ENCODE measurements at regions not wholly inside any gene's neighbourhood (a gene's known extent, or its start where the extent isn't known, plus 50 kb on each side); places are given as distances from the start of the nearest gene placed in this dataset.
"Not testable (repeated sequence)": the region's sequence is repeated elsewhere in the genome, so short reads cannot be mapped to it uniquely, and the experiment has no call there.

DNA sequence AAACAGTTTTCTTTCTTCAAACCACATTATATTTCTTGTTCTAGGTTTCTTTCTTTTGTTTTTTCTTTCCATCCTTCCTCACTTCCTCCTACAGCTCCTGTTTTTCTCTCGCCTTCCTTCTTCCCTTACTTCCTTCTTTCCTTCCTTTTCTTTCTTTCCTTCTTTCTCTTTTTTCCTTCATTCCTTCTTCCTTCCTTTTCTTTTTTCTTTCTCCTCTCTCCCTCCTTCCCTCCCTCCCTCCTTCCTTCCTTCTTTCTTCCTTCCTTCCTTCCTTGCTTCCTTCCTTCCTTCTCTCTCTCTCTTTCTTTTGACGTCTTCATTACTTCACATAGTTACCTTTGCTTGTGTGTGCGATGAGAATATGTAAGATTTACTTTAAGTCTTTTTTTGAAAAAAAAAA is 470.0 kb upstream of the FSIP2 start:
- Mint-ChIP-seq H3K4me3 (no peak overlapping the region), H3K27ac (no peak overlapping the region), H3K27me3 (no peaks in the 10 kb centered on the region), H3K36me3 (ENCODE audit: low read depth) (no peaks in the 10 kb centered on the region), H3K9me3 (peaks cover 3% of the 10 kb centered on the region), H3K4me1 (ENCODE audit: low read depth) (no peaks in the 10 kb centered on the region)
- Histone ChIP-seq H3K27ac (ENCODE audit: low read depth in 1 of 2, low read length in 2 of 2) (no peak overlapping the region), H3K9me3 (ENCODE audit: control insufficient read depth in 1 of 2, insufficient read depth in 1 of 2, low read length in 2 of 2) (no peaks in the 10 kb centered on the region), H3K4me3 (ENCODE audit: low read length) (no peak overlapping the region), H3K36me3 (ENCODE audit: insufficient read depth, low read length) (no peaks in the 10 kb centered on the region), H3K4me1 (ENCODE audit: insufficient read depth, low read length) (no peaks in the 10 kb centered on the region), H3K27me3 (ENCODE audit: control insufficient read depth in 1 of 2, insufficient read depth in 2 of 2, low read length in 2 of 2) (no peaks in the 10 kb centered on the region)
- DNase-seq (no peak), ATAC-seq (ENCODE audit: poor library complexity) (no peak)
- CTCF ChIA-PET = no interaction called here
- POLR2A ChIA-PET = no interaction called here
- intact Hi-C loops (cut with DNase I, micrococcal nuclease) = no loop called here
- TF ChIP-seq, protein P1, sequence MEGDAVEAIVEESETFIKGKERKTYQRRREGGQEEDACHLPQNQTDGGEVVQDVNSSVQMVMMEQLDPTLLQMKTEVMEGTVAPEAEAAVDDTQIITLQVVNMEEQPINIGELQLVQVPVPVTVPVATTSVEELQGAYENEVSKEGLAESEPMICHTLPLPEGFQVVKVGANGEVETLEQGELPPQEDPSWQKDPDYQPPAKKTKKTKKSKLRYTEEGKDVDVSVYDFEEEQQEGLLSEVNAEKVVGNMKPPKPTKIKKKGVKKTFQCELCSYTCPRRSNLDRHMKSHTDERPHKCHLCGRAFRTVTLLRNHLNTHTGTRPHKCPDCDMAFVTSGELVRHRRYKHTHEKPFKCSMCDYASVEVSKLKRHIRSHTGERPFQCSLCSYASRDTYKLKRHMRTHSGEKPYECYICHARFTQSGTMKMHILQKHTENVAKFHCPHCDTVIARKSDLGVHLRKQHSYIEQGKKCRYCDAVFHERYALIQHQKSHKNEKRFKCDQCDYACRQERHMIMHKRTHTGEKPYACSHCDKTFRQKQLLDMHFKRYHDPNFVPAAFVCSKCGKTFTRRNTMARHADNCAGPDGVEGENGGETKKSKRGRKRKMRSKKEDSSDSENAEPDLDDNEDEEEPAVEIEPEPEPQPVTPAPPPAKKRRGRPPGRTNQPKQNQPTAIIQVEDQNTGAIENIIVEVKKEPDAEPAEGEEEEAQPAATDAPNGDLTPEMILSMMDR (IDR thresholded peaks at IDR 0.05) = no peak

DNA sequence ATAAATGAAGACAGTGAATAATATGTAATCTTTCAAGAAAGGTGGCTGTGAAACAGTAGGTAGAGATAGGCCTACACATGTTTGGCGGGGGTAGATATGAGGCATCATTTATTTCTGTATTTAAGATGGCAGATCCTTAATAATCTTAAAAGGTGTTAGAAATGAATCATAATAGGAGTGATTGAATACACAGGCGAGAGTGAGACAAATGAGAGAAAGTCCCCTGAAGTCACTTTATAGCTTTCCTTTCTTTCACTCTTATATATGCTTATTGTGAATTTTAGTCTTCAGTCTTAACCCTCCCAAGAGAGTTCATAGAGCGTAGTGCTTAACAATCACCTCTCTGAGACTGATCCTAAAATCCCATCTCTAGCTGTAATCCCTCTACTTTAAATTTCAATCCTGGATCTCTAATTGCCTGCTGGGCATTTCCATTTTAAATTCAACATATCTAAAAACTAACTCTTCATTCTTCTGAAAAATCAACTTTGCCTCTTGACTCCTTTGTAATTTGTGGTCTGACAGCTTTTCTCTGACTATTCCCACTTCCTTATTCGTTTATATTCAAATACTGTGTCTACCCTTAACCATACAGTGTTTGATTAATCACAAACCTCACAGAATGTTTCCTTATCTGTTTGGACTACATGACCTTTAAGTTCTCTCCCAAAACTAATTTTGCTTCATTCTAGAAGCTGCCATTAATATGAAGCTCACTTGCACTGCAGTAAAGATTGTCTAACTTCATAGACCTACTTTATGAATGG is 463.7 kb upstream of the FSIP2 start:
- H3K27me3 Mint-ChIP-seq = no peaks in the 10 kb centered on the region
- no peak overlapping the region for H3K27ac ChIP-seq (ENCODE audit: low read depth in 1 of 2, low read length in 2 of 2)
- no peaks in the 10 kb centered on the region for H3K9me3 ChIP-seq (ENCODE audit: control insufficient read depth in 1 of 2, insufficient read depth in 1 of 2, low read length in 2 of 2)
- H3K27me3 ChIP-seq (ENCODE audit: control insufficient read depth in 1 of 2, insufficient read depth in 2 of 2, low read length in 2 of 2) = no peaks in the 10 kb centered on the region
- H3K36me3 ChIP-seq (ENCODE audit: insufficient read depth, low read length) = no peaks in the 10 kb centered on the region
- H3K4me1 Mint-ChIP-seq (ENCODE audit: low read depth) = no peaks in the 10 kb centered on the region
- H3K4me3 Mint-ChIP-seq = no peak overlapping the region
- TF ChIP-seq, protein P1 (IDR thresholded peaks at IDR 0.05) = no peak
- intact Hi-C loops (cut with DNase I, micrococcal nuclease) = no loop called here
- ATAC-seq (ENCODE audit: poor library complexity) (no peak), DNase-seq (no peak)
- no peak overlapping the region for H3K4me3 ChIP-seq (ENCODE audit: low read length)
- H3K9me3 Mint-ChIP-seq = no peaks in the 10 kb centered on the region
- CTCF ChIA-PET = no interaction called here
- no peaks in the 10 kb centered on the region for H3K4me1 ChIP-seq (ENCODE audit: insufficient read depth, low read length)
- POLR2A ChIA-PET = no interaction called here
- no peak overlapping the region for H3K27ac Mint-ChIP-seq
- no peaks in the 10 kb centered on the region for H3K36me3 Mint-ChIP-seq (ENCODE audit: low read depth)

DNA sequence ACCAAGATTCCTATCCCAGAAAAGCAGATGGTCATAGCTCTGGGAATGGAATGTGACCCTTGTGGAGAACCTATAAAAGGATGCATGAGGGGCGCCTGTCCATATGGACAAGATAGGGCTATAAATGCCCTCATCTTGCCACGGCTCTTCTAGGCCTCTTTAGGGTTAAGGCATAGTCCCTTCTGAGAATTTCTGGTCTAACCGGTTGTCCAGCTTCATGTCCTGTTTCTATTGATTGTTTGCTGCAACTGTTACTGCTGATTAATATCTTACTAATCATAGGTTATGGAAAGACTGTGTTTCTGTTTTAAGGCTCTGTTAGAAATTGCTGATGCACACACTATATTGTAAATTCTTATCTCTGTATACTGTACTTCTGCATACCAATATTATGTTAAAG is 462.6 kb upstream of the FSIP2 start:
- H3K36me3 ChIP-seq (ENCODE audit: insufficient read depth, low read length); intact Hi-C loops (cut with DNase I, micrococcal nuclease); CTCF ChIA-PET; H3K4me1 ChIP-seq (ENCODE audit: insufficient read depth, low read length); H3K27me3 Mint-ChIP-seq; H3K36me3 Mint-ChIP-seq (ENCODE audit: low read depth); H3K9me3 ChIP-seq (ENCODE audit: control insufficient read depth in 1 of 2, insufficient read depth in 1 of 2, low read length in 2 of 2); ATAC-seq (ENCODE audit: poor library complexity); H3K4me3 ChIP-seq (ENCODE audit: low read length); H3K4me3 Mint-ChIP-seq; H3K27ac Mint-ChIP-seq; H3K27me3 ChIP-seq (ENCODE audit: control insufficient read depth in 1 of 2, insufficient read depth in 2 of 2, low read length in 2 of 2); H3K27ac ChIP-seq (ENCODE audit: low read depth in 1 of 2, low read length in 2 of 2); H3K4me1 Mint-ChIP-seq (ENCODE audit: low read depth); H3K9me3 Mint-ChIP-seq; DNase-seq; POLR2A ChIA-PET: not testable (repeated sequence)

DNA sequence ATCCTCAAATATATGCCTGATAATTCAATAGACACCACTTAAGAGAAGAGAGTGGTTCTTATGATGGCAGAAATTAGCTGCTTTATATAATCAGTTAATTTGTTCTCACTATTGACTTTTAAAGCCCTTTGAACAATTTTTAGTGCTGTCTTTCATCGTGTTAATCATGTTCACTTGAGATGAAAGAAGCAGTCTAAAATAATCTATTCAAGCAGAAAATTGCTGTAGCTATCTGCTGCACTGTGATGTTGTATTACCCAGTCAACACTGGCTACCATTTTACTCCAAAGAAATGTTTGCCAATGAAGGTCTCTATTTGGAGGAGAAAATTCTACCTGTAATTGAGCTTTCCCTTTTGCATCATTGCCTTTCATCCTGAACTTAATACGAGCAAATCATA is 459.8 kb upstream of the FSIP2 start:
- Histone ChIP-seq H3K27ac (ENCODE audit: low read depth in 1 of 2, low read length in 2 of 2) (no peak overlapping the region), H3K4me3 (ENCODE audit: low read length) (no peak overlapping the region), H3K36me3 (ENCODE audit: insufficient read depth, low read length) (no peaks in the 10 kb centered on the region), H3K9me3 (ENCODE audit: control insufficient read depth in 1 of 2, insufficient read depth in 1 of 2, low read length in 2 of 2) (no peaks in the 10 kb centered on the region), H3K4me1 (ENCODE audit: insufficient read depth, low read length) (no peaks in the 10 kb centered on the region), H3K27me3 (ENCODE audit: control insufficient read depth in 1 of 2, insufficient read depth in 2 of 2, low read length in 2 of 2) (no peaks in the 10 kb centered on the region)
- H3K27ac Mint-ChIP-seq = no peak overlapping the region
- DNase-seq = no peak
- ChIA-PET CTCF (no interaction called here), POLR2A (no interaction called here)
- H3K36me3 Mint-ChIP-seq (ENCODE audit: low read depth) = no peaks in the 10 kb centered on the region
- ATAC-seq (ENCODE audit: poor library complexity) = no peak
- TF ChIP-seq, protein P1 (IDR thresholded peaks at IDR 0.05) = no peak
- H3K9me3 Mint-ChIP-seq = no peaks in the 10 kb centered on the region
- no peaks in the 10 kb centered on the region for H3K27me3 Mint-ChIP-seq
- no peaks in the 10 kb centered on the region for H3K4me1 Mint-ChIP-seq (ENCODE audit: low read depth)
- no peak overlapping the region for H3K4me3 Mint-ChIP-seq
- intact Hi-C loops (cut with DNase I, micrococcal nuclease) = no loop called here

All from CD4-positive, alpha-beta T cell (primary cell).